GM18951 (cell line): ENCODE measurements at regions not wholly inside any gene's neighbourhood (a gene's known extent, or its start where the extent isn't known, plus 50 kb on each side); places are given as distances from the start of the nearest gene placed in this dataset.
"Not testable (repeated sequence)": the region's sequence is repeated elsewhere in the genome, so short reads cannot be mapped to it uniquely, and the experiment has no call there.

Experiments used
- POLR2A ChIP-seq: IDR thresholded peaks from 4 replicates; pipeline ENCODE4 v1.6.1; 2011; ENCODE audit warnings: mild to moderate bottlenecking; ENCODE audit not compliant: insufficient read length, insufficient read depth; ENCODE audit errors: extremely low read depth
- in situ Hi-C: fragments of 300-500 bp; cut with MboI; formaldehyde crosslinking; loops from one replicate; pipeline ENCODE4 v1.12.0; 2022; ENCODE audit warnings: low sequenced_read_pairs, mixed read lengths, inconsistent platforms; ENCODE audit not compliant: unreplicated experiment

- in situ Hi-C loops, result no loop called here
- TF ChIP-seq POLR2A, result no peak
Observed at GRCh38 chr22:48424661-48425060, 1403.0 kb downstream of the BRD1 start.

- in situ Hi-C loops, result no loop called here
- TF ChIP-seq POLR2A, result no peak
Observed at GRCh38 chr22:48424201-48424627, 1403.5 kb downstream of the BRD1 start.

GRCh38 chr22:48423481-48423911, 1404.2 kb downstream of the BRD1 start:
- in situ Hi-C loops, result no loop called here
- TF ChIP-seq POLR2A, result no peak

GRCh38 chr22:48422900-48423480, 1404.7 kb downstream of the BRD1 start:
- no peak for TF ChIP-seq POLR2A
- in situ Hi-C loops, result no loop called here

DNA sequence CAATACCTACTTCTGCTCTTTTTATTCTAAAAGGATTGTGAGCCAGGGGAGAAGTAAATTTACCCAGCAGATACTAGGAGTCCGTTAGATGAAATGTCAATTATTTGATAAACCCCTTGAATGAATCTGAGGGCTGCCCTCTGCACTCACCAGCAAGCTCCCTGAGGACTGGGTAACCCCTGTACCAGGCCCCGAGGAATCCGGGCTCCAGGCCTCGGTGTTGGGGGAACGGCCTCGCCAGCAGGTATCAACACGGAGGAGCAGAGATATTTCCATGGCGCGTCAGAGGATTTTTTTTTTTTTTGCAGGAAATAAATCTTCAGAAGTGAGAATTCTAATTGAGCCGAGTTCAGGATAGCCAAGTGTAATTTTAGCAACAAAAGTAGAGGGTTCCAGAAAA, 1408.8 kb downstream of the BRD1 start:
- in situ Hi-C loops, result no loop called here
- TF ChIP-seq POLR2A, result no peak

DNA sequence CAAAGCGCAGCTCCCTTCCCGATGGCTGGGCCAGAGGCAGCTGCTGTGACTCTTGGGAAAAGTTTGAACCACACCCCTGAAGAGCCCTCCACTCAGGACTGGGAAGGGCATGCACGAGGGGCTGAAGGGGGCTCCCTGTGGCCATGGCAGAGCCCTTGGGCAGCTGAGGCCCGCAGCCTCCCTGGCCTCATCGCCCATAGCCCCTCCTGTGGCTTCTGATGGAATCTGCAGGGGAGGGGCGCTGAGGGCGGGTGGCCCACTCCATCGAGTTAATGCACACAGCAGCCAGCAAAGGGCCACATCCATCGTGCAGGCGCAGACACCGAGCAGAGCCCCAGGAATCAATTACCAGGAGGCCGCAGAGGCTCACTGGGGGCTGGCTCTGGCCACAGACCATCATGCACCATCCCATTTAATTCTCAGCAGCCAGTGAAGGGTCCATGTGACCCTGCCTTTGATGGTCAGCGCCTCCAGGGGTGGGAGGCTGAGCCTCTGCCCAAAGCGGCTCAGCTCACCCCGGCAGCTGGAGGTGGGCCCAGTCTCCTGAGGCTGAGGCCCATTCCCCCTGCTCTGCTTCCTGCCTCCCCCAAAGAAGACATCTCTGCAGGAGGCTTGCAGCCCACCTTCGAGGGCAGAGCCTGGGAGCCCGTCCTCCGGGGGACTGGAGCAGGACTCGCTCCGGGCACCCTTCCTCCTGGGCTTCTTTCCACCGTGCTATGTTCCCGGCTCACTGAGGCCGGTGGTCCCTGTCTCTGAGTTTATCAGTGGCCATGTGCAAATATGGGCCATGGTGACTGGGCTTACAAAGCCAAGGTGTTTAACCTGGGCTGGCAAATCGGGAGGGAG, 1410.2 kb downstream of the BRD1 start:
- in situ Hi-C loops, result no loop called here
- TF ChIP-seq POLR2A, result no peak

GRCh38 chr22:48416396-48417224, 1411.1 kb downstream of the BRD1 start:
- in situ Hi-C loops, result no loop called here
- TF ChIP-seq POLR2A, result no peak

GRCh38 chr22:48415520-48415919, 1412.2 kb downstream of the BRD1 start:
- in situ Hi-C loops, result no loop called here
- TF ChIP-seq POLR2A, result no peak

DNA sequence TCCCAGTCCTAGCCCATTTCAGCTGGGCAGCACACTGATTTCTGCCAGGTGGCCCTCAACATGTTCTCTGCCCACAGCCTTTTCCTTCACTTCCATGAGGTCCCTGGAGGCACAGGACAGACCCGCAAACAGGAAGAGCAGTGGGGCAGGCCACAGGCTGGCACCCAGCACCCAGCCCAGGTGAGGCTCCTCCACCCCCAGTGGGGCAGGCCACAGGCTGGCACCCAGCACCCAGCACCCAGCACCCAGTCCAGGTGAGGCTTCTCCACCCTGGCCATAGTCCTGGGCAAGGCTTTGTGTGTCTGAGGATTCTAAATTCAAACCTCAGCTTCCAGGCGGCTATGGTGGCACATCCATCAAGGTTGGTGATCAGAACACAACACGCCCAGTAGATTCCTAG, 1413.0 kb downstream of the BRD1 start:
- TF ChIP-seq POLR2A, result no peak
- in situ Hi-C loops, result no loop called here

GRCh38 chr22:48412931-48413330, 1414.7 kb downstream of the BRD1 start:
- in situ Hi-C loops, result not testable (repeated sequence)

- in situ Hi-C loops, result no loop called here
- TF ChIP-seq POLR2A, result no peak
Observed at GRCh38 chr22:48410536-48410935, 1417.1 kb downstream of the BRD1 start.

GRCh38 chr22:48407256-48407955, 1420.3 kb downstream of the BRD1 start:
- no peak for TF ChIP-seq POLR2A
- in situ Hi-C loops, result no loop called here

DNA sequence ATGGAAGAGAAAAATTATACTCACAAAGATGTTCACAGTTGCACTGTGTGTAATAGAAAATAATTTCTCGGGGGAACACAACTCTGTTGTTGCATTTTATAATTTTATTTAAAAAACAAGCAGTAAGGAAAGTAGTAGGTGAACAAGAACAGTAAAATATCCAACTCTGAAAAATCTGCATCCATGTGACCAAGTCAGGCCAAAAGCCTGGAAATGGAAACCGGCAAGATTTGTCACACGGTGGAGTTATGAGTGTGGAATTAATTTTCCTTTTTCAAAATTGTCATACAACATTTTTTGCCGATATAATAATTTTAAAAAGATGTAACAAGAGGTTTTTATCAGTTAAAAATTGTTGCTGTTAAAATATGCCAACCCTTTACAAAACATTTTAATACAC, 1421.5 kb downstream of the BRD1 start:
- TF ChIP-seq POLR2A, result no peak
- in situ Hi-C loops, result no loop called here

DNA sequence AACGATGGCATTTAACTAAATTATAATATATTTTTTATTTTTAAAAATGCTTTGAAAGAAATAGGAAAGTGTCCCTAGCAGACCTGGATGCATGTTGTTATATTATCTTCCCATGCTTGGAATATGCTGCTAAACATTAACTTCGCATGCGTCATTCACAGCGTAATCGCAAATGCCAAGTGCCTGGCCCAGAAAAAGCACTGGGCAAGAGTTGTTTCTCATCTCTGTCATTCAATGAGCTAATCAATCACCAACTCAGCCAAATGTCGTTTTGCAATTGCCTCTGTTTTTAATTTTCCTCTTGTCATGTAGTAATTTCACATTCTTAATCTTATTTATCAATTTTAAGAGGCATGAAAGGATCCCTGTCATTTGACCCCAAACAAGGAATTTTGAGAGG, 1421.9 kb downstream of the BRD1 start:
- TF ChIP-seq POLR2A, result no peak
- in situ Hi-C loops, result no loop called here
